ENCODE measurements at regions not wholly inside any gene's neighbourhood (a gene's known extent, or its start where the extent isn't known, plus 50 kb on each side); places are given as distances from the start of the nearest gene placed in this dataset.
A peak's percentile ranks its signal among the peaks of the same experiment; 100 is the strongest.

- DNase-seq (ENCODE audit: low read depth in 2 of 2): no peak
Measured at GRCh38 chr14:26929361-26929760, 331.5 kb upstream of the NOVA1 start.

- no peak for DNase-seq (ENCODE audit: low read depth in 2 of 2)
Measured at GRCh38 chr14:26930576-26930975, 332.7 kb upstream of the NOVA1 start.

- DNase-seq (ENCODE audit: low read depth in 2 of 2): no peak
Measured at GRCh38 chr14:26932606-26933005, 334.8 kb upstream of the NOVA1 start.

- DNase-seq (ENCODE audit: low read depth in 2 of 2): no peak
Measured at GRCh38 chr14:26933431-26933830, 335.6 kb upstream of the NOVA1 start.

- DNase-seq (ENCODE audit: low read depth in 2 of 2): no peak
Measured at GRCh38 chr14:26934151-26934550, 336.3 kb upstream of the NOVA1 start.

- DNase-seq (ENCODE audit: low read depth in 2 of 2): no peak
Measured at GRCh38 chr14:26935733-26936132, 337.9 kb upstream of the NOVA1 start.

- DNase-seq (ENCODE audit: low read depth in 2 of 2): no peak
Measured at GRCh38 chr14:26938054-26938453, 340.2 kb upstream of the NOVA1 start.

- no peak for DNase-seq (ENCODE audit: low read depth in 2 of 2)
Measured at GRCh38 chr14:26939755-26940154, 341.9 kb upstream of the NOVA1 start.

- DNase-seq (ENCODE audit: low read depth in 2 of 2): no peak
Measured at GRCh38 chr14:26941521-26941920, 343.7 kb upstream of the NOVA1 start.

GRCh38 chr14:26947265-26947664 is 349.4 kb upstream of the NOVA1 start:
- no peak for DNase-seq (ENCODE audit: low read depth in 2 of 2)

GRCh38 chr14:26959437-26959836 is 361.6 kb upstream of the NOVA1 start:
- no peak for DNase-seq (ENCODE audit: low read depth in 2 of 2)

- DNase-seq (ENCODE audit: low read depth in 2 of 2): no peak
Measured at GRCh38 chr14:26959972-26960660, 362.3 kb upstream of the NOVA1 start.

GRCh38 chr14:26963711-26964110 is 365.9 kb upstream of the NOVA1 start:
- DNase-seq (ENCODE audit: low read depth in 2 of 2): peak; percentile 32 to 44

- no peak for DNase-seq (ENCODE audit: low read depth in 2 of 2)
Measured at GRCh38 chr14:26965490-26965889, 367.7 kb upstream of the NOVA1 start.

GRCh38 chr14:26966908-26967307 is 369.1 kb upstream of the NOVA1 start:
- no peak for DNase-seq (ENCODE audit: low read depth in 2 of 2)

GRCh38 chr14:26974965-26975364 is 377.1 kb upstream of the NOVA1 start:
- no peak for DNase-seq (ENCODE audit: low read depth in 2 of 2)

- no peak for DNase-seq (ENCODE audit: low read depth in 2 of 2)
Measured at GRCh38 chr14:26982071-26982470, 384.2 kb upstream of the NOVA1 start.

GRCh38 chr14:26984311-26985177 is 386.7 kb upstream of the NOVA1 start:
- peak; percentile 24 to 32 for DNase-seq (ENCODE audit: low read depth in 2 of 2)

- no peak for DNase-seq (ENCODE audit: low read depth in 2 of 2)
Measured at GRCh38 chr14:26987744-26988363, 390.0 kb upstream of the NOVA1 start.

GRCh38 chr14:26990946-26991345 is 393.1 kb upstream of the NOVA1 start:
- no peak for DNase-seq (ENCODE audit: low read depth in 2 of 2)

- no peak for DNase-seq (ENCODE audit: low read depth in 2 of 2)
Measured at GRCh38 chr14:26992403-26993115, 394.7 kb upstream of the NOVA1 start.

- no peak for DNase-seq (ENCODE audit: low read depth in 2 of 2)
Measured at GRCh38 chr14:26993556-26993955, 395.7 kb upstream of the NOVA1 start.
